Stomach (tissue), 8 donors: ENCODE measurements at regions not wholly inside any gene's neighbourhood (a gene's known extent, or its start where the extent isn't known, plus 50 kb on each side); places are given as distances from the start of the nearest gene placed in this dataset.
"Not testable (repeated sequence)": the region's sequence is repeated elsewhere in the genome, so short reads cannot be mapped to it uniquely, and the experiment has no call there.

Source experiments
- DNase-seq, 2 donors: peaks; one replicate each; pipeline versions ENCODE4 v3.0.0 to v3.0.0-alpha.2; 2013 to 2019
- H3K27ac ChIP-seq, 5 donors: fragments of 200-600 bp in 4 of 5; sonication (generic) in 4 of 5; one replicate each; pipeline ENCODE4 v1.5.1; 2013 to 2019; ENCODE audit warnings: mild to moderate bottlenecking in 1 of 5, moderate library complexity in 1 of 5
- H3K27me3 ChIP-seq, 3 donors: fragments of 200-600 bp; sonication (generic); one replicate each; pipeline ENCODE4 v1.5.1; 2017 to 2019; ENCODE audit warnings: mixed run types in 1 of 3
- H3K36me3 ChIP-seq, 4 donors: fragments of 200-600 bp; sonication (generic); 1 replicate in 3 of 4; 2 replicates in 1 of 4; pipeline ENCODE4 v1.5.1; 2016 to 2019
- H3K4me1 ChIP-seq, 4 donors: fragments of 200-600 bp; sonication (generic); one replicate each; pipeline ENCODE4 v1.5.1; 2016 to 2019
- H3K4me3 ChIP-seq, 4 donors: fragments of 200-600 bp; sonication (generic) in 3 of 4; one replicate each; pipeline ENCODE4 v1.5.1; 2016 to 2019; ENCODE audit warnings: mild to moderate bottlenecking in 1 of 4
- H3K9me3 ChIP-seq, 4 donors: fragments of 200-600 bp; sonication (generic); one replicate each; pipeline ENCODE4 v1.5.1; 2016 to 2019
- EP300 ChIP-seq: sonication (generic); formaldehyde crosslinking; IDR thresholded peaks from one replicate; pipeline ENCODE4 v1.6.1; 2017; ENCODE audit warnings: antibody characterized with exemption
- POLR2A ChIP-seq, 4 donors: fragments of 450-650 bp; IDR thresholded peaks; one replicate each; pipeline ENCODE4 v1.6.1; 2016; ENCODE audit warnings: antibody characterized with exemption in 4 of 4, control low read depth in 2 of 4, mild to moderate bottlenecking in 1 of 4, moderate library complexity in 1 of 4
- POLR2AphosphoS5 ChIP-seq, 3 donors: sonication (generic); formaldehyde crosslinking; IDR thresholded peaks; one replicate each; pipeline ENCODE4 v1.6.1; 2016; ENCODE audit warnings: antibody characterized with exemption in 3 of 3
- WGBS, 5 donors: extraction: QIAGEN DNeasy Blood & Tissue Kit in 3 of 5; methylation state at CpG; one replicate each; pipeline versions ENCODE4 v1.1.5 to v1.1.7; 2013 to 2018; 5-methylcytosine and 5-hydroxymethylcytosine counted together
- intact Hi-C: fragments of 100-400 bp; cut with DNase I; formaldehyde crosslinking; loops from one replicate; pipeline ENCODE4 v1.15.1; 2023; ENCODE audit warnings: low total_unique reads
- small RNA-seq, 4 donors: library from RNA; depleted of rRNA; stranded (forward); fragments of <200 nt; gene quantifications; one replicate each; pipeline ENCODE3, GENCODE V24; 2016
- TF ChIP-seq, protein P1 (sequence below), 7 experiments: fragments of 450-650 bp in 4 of 7; fragments of 200-600 bp in 3 of 7; sonication (generic) in 3 of 7; IDR thresholded peaks; one replicate each; pipeline ENCODE4 v1.5.1; 2016 to 2019; ENCODE audit warnings: antibody characterized with exemption in 7 of 7, control low read depth in 2 of 7, mild to moderate bottlenecking in 1 of 7
- donor health status: healthy with polysubstance abuse.
- donor health status: Bipolar disorder and iron deficiency.
- donor health status: healthy.

GRCh38 chr1:88612773-88613172, 71.3 kb upstream of the PKN2 start:
- DNase-seq: peak in 1 of 2 donors; percentile 14
- Histone ChIP-seq H3K36me3 (no peaks in the 10 kb centered on the region), H3K4me1 (no peaks in the 10 kb centered on the region), H3K27me3 (no peaks in the 10 kb centered on the region), H3K27ac (no peak overlapping the region), H3K4me3 (no peak overlapping the region), H3K9me3 (peaks cover 0 to 10% (median 6%) of the 10 kb centered on the region in 4 donors)
- WGBS, 5 donors: 55 to 79% (median 65%) methylated on average over 6 of the region's 6 CpGs
- TF ChIP-seq, protein P1, sequence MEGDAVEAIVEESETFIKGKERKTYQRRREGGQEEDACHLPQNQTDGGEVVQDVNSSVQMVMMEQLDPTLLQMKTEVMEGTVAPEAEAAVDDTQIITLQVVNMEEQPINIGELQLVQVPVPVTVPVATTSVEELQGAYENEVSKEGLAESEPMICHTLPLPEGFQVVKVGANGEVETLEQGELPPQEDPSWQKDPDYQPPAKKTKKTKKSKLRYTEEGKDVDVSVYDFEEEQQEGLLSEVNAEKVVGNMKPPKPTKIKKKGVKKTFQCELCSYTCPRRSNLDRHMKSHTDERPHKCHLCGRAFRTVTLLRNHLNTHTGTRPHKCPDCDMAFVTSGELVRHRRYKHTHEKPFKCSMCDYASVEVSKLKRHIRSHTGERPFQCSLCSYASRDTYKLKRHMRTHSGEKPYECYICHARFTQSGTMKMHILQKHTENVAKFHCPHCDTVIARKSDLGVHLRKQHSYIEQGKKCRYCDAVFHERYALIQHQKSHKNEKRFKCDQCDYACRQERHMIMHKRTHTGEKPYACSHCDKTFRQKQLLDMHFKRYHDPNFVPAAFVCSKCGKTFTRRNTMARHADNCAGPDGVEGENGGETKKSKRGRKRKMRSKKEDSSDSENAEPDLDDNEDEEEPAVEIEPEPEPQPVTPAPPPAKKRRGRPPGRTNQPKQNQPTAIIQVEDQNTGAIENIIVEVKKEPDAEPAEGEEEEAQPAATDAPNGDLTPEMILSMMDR (IDR thresholded peaks at IDR 0.05): no peak
- TF ChIP-seq POLR2A (IDR thresholded peaks at IDR 0.05): no peak
- TF ChIP-seq EP300: no peak
- TF ChIP-seq POLR2AphosphoS5 (IDR thresholded peaks at IDR 0.05): no peak
- intact Hi-C loops: no loop called here

GRCh38 chr1:88618331-88618730, 65.7 kb upstream of the PKN2 start:
- no peak overlapping the region for H3K4me3 ChIP-seq
- no peak for TF ChIP-seq POLR2A (IDR thresholded peaks at IDR 0.05)
- TF ChIP-seq, protein P1 (IDR thresholded peaks at IDR 0.05): no peak
- no peak for TF ChIP-seq EP300
- TF ChIP-seq POLR2AphosphoS5 (IDR thresholded peaks at IDR 0.05): no peak
- H3K27me3 ChIP-seq: no peaks in the 10 kb centered on the region
- intact Hi-C loops: no loop called here
- H3K4me1 ChIP-seq: no peaks in the 10 kb centered on the region
- DNase-seq: no peak
- WGBS, 5 donors: 75 to 93% (median 91%) methylated on average over 2 of the region's 2 CpGs
- no peak overlapping the region for H3K27ac ChIP-seq
- H3K36me3 ChIP-seq: no peaks in the 10 kb centered on the region
- H3K9me3 ChIP-seq: peaks cover 5 to 40% (median 28%) of the 10 kb centered on the region in 4 donors

DNA sequence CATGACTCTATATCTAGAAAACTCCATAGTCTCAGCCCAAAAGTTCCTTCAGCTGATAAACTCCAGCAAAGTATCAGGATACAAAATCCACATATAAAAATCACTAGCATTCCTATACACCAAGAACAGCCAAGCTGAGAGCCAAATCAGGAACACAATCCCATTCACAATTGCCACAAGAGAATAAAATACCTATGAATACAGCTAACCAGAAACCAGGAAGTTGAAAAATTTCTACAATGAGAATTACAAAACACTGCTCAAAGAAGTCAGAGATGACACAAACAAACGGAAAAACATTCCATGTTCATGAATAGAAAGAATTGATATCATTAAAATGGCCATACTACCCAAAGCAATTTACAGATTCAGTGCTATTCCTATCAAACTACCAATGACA, 61.0 kb upstream of the PKN2 start:
- 66 to 87% (median 71%) methylated on average over 1 of the region's 1 CpG for WGBS, 5 donors

More for the DNA sequence above, 61.0 kb upstream of the PKN2 start:
- H3K36me3 ChIP-seq, H3K4me1 ChIP-seq, H3K27me3 ChIP-seq, H3K27ac ChIP-seq, DNase-seq, intact Hi-C loops, H3K4me3 ChIP-seq: not testable (repeated sequence)
- peaks cover 5 to 29% (median 18%) of the 10 kb centered on the region in 4 donors for H3K9me3 ChIP-seq

Small RNAs in the stretch of these regions (small RNA-seq; reads per million reads assigned to genes)
- gene AL049861.1 (0 reads per million in 4 donors), gene RF02271 (0 reads per million in 4 donors), gene RN7SL583P (0 reads per million in 4 donors), gene RNA5SP52 (0 to 0.15 (median 0) reads per million in 4 donors)
